ENCODE measurements at regions not wholly inside any gene's neighbourhood (a gene's known extent, or its start where the extent isn't known, plus 50 kb on each side); places are given as distances from the start of the nearest gene placed in this dataset.

- Histone ChIP-seq H3K27me3 (ENCODE audit: control insufficient read depth in 3 of 3, insufficient read depth in 3 of 3, low read length in 2 of 3) (no peaks in the 10 kb centered on the region), H3K9ac (ENCODE audit: insufficient read depth in 1 of 2, low read length in 2 of 2) (no peak overlapping the region), H3K4me3 (no peak overlapping the region), H3K36me3 (ENCODE audit: control insufficient read depth in 4 of 4, insufficient read depth in 4 of 4, low read length in 4 of 4) (no peaks in the 10 kb centered on the region), H3K9me3 (ENCODE audit: control insufficient read depth in 4 of 4, insufficient read depth in 3 of 4, low read length in 3 of 4) (no peaks in the 10 kb centered on the region), H3K4me1 (ENCODE audit: control insufficient read depth in 5 of 5, insufficient read depth in 5 of 5, low read length in 5 of 5) (no peaks in the 10 kb centered on the region), H3K27ac (ENCODE audit: low read depth in 1 of 2, low read length in 1 of 2) (no peak overlapping the region)
- TF ChIP-seq CTCF (IDR thresholded peaks at IDR 0.05; ENCODE audit: control extremely low read depth, extremely low read depth) = no peak
- ATAC-seq (ENCODE audit: insufficient read depth, low FRiP score) (no peak), DNase-seq (no peak)
Measured at GRCh38 chr11:29009426-29009825, 901.2 kb downstream of the METTL15 start.

GRCh38 chr11:29008481-29008880, 900.3 kb downstream of the METTL15 start:
- H3K27me3 ChIP-seq (ENCODE audit: control insufficient read depth in 3 of 3, insufficient read depth in 3 of 3, low read length in 2 of 3) = no peaks in the 10 kb centered on the region
- no peak overlapping the region for H3K27ac ChIP-seq (ENCODE audit: low read depth in 1 of 2, low read length in 1 of 2)
- H3K4me1 ChIP-seq (ENCODE audit: control insufficient read depth in 5 of 5, insufficient read depth in 5 of 5, low read length in 5 of 5) = no peaks in the 10 kb centered on the region
- DNase-seq (no peak), ATAC-seq (ENCODE audit: insufficient read depth, low FRiP score) (no peak)
- no peak for TF ChIP-seq CTCF (IDR thresholded peaks at IDR 0.05; ENCODE audit: control extremely low read depth, extremely low read depth)
- no peaks in the 10 kb centered on the region for H3K9me3 ChIP-seq (ENCODE audit: control insufficient read depth in 4 of 4, insufficient read depth in 3 of 4, low read length in 3 of 4)
- H3K9ac ChIP-seq (ENCODE audit: insufficient read depth in 1 of 2, low read length in 2 of 2) = no peak overlapping the region
- H3K4me3 ChIP-seq = no peak overlapping the region
- no peaks in the 10 kb centered on the region for H3K36me3 ChIP-seq (ENCODE audit: control insufficient read depth in 4 of 4, insufficient read depth in 4 of 4, low read length in 4 of 4)

- no peak overlapping the region for H3K4me3 ChIP-seq
- no peak for DNase-seq
- WGBS, 2 donors = 85 to 88% methylated on average over 3 of the region's 3 CpGs
- H3K9ac ChIP-seq (ENCODE audit: insufficient read depth in 1 of 2, low read length in 2 of 2) = no peak overlapping the region
- no peaks in the 10 kb centered on the region for H3K36me3 ChIP-seq (ENCODE audit: control insufficient read depth in 4 of 4, insufficient read depth in 4 of 4, low read length in 4 of 4)
- no peaks in the 10 kb centered on the region for H3K27me3 ChIP-seq (ENCODE audit: control insufficient read depth in 3 of 3, insufficient read depth in 3 of 3, low read length in 2 of 3)
- H3K27ac ChIP-seq (ENCODE audit: low read depth in 1 of 2, low read length in 1 of 2) = no peak overlapping the region
- TF ChIP-seq CTCF (IDR thresholded peaks at IDR 0.05; ENCODE audit: control extremely low read depth, extremely low read depth) = no peak
- H3K4me1 ChIP-seq (ENCODE audit: control insufficient read depth in 5 of 5, insufficient read depth in 5 of 5, low read length in 5 of 5) = no peaks in the 10 kb centered on the region
- no peak for ATAC-seq (ENCODE audit: insufficient read depth, low FRiP score)
- H3K9me3 ChIP-seq (ENCODE audit: control insufficient read depth in 4 of 4, insufficient read depth in 3 of 4, low read length in 3 of 4) = no peaks in the 10 kb centered on the region
Measured at GRCh38 chr11:29006668-29007067, 898.5 kb downstream of the METTL15 start.

GRCh38 chr11:29005401-29005980, 897.3 kb downstream of the METTL15 start:
- Histone ChIP-seq H3K27ac (ENCODE audit: low read depth in 1 of 2, low read length in 1 of 2) (no peak overlapping the region), H3K9me3 (ENCODE audit: control insufficient read depth in 4 of 4, insufficient read depth in 3 of 4, low read length in 3 of 4) (no peaks in the 10 kb centered on the region), H3K4me3 (no peak overlapping the region), H3K27me3 (ENCODE audit: control insufficient read depth in 3 of 3, insufficient read depth in 3 of 3, low read length in 2 of 3) (no peaks in the 10 kb centered on the region), H3K9ac (ENCODE audit: insufficient read depth in 1 of 2, low read length in 2 of 2) (no peak overlapping the region), H3K4me1 (ENCODE audit: control insufficient read depth in 5 of 5, insufficient read depth in 5 of 5, low read length in 5 of 5) (no peaks in the 10 kb centered on the region), H3K36me3 (ENCODE audit: control insufficient read depth in 4 of 4, insufficient read depth in 4 of 4, low read length in 4 of 4) (no peaks in the 10 kb centered on the region)
- no peak for DNase-seq
- WGBS, 2 donors = 84% methylated on average over 4 of the region's 4 CpGs
- no peak for ATAC-seq (ENCODE audit: insufficient read depth, low FRiP score)
- TF ChIP-seq CTCF (IDR thresholded peaks at IDR 0.05; ENCODE audit: control extremely low read depth, extremely low read depth) = no peak

Data from lung (tissue), 11 donors.